ENCODE measurements at regions not wholly inside any gene's neighbourhood (a gene's known extent, or its start where the extent isn't known, plus 50 kb on each side); places are given as distances from the start of the nearest gene placed in this dataset.
"Not testable (repeated sequence)": the region's sequence is repeated elsewhere in the genome, so short reads cannot be mapped to it uniquely, and the experiment has no call there.

GRCh38 chr3:191966556-191966955 is 505.6 kb downstream of the PYDC2 start:
- no peak for DNase-seq (ENCODE audit: low spot score)

- no peak for DNase-seq (ENCODE audit: low spot score)
Measured at GRCh38 chr3:191968299-191968698, 507.3 kb downstream of the PYDC2 start.

- DNase-seq (ENCODE audit: low spot score), result no peak
Measured at GRCh38 chr3:191972714-191973398, 511.9 kb downstream of the PYDC2 start.

GRCh38 chr3:191973820-191974219 is 512.9 kb downstream of the PYDC2 start:
- peak; percentile 61 for DNase-seq (ENCODE audit: low spot score)

- no peak for DNase-seq (ENCODE audit: low spot score)
Measured at GRCh38 chr3:191975936-191976335, 515.0 kb downstream of the PYDC2 start.

- no peak for DNase-seq (ENCODE audit: low spot score)
Measured at GRCh38 chr3:191980443-191980842, 519.5 kb downstream of the PYDC2 start.

GRCh38 chr3:191982481-191982880 is 521.5 kb downstream of the PYDC2 start:
- no peak for DNase-seq (ENCODE audit: low spot score)

GRCh38 chr3:191985691-191986090 is 524.7 kb downstream of the PYDC2 start:
- no peak for DNase-seq (ENCODE audit: low spot score)

GRCh38 chr3:191987831-191988350 is 526.9 kb downstream of the PYDC2 start:
- DNase-seq (ENCODE audit: low spot score), result no peak

GRCh38 chr3:191993952-191994351 is 533.0 kb downstream of the PYDC2 start:
- DNase-seq (ENCODE audit: low spot score), result not testable (repeated sequence)

- DNase-seq (ENCODE audit: low spot score), result no peak
Measured at GRCh38 chr3:191997093-191997492, 536.1 kb downstream of the PYDC2 start.

GRCh38 chr3:191997579-191998268 is 536.8 kb downstream of the PYDC2 start:
- DNase-seq (ENCODE audit: low spot score), result no peak

GRCh38 chr3:192001218-192001617 is 540.3 kb downstream of the PYDC2 start:
- DNase-seq (ENCODE audit: low spot score), result no peak

- DNase-seq (ENCODE audit: low spot score), result no peak
Measured at GRCh38 chr3:192005989-192006388, 545.0 kb downstream of the PYDC2 start.

GRCh38 chr3:192009903-192010302 is 548.9 kb downstream of the PYDC2 start:
- no peak for DNase-seq (ENCODE audit: low spot score)

GRCh38 chr3:192010490-192010889 is 549.5 kb downstream of the PYDC2 start:
- DNase-seq (ENCODE audit: low spot score), result no peak

- no peak for DNase-seq (ENCODE audit: low spot score)
Measured at GRCh38 chr3:192011137-192011536, 550.2 kb downstream of the PYDC2 start.

GRCh38 chr3:192013110-192013509 is 552.1 kb downstream of the PYDC2 start:
- DNase-seq (ENCODE audit: low spot score), result no peak

- no peak for DNase-seq (ENCODE audit: low spot score)
Measured at GRCh38 chr3:192022412-192022811, 561.4 kb downstream of the PYDC2 start.

- DNase-seq (ENCODE audit: low spot score), result no peak
Measured at GRCh38 chr3:192024751-192025150, 563.8 kb downstream of the PYDC2 start.

- DNase-seq (ENCODE audit: low spot score), result no peak
Measured at GRCh38 chr3:192026661-192027060, 565.7 kb downstream of the PYDC2 start.

- no peak for DNase-seq (ENCODE audit: low spot score)
Measured at GRCh38 chr3:192031941-192032340, 571.0 kb downstream of the PYDC2 start.

- no peak for DNase-seq (ENCODE audit: low spot score)
Measured at GRCh38 chr3:192033246-192033645, 572.3 kb downstream of the PYDC2 start.

- DNase-seq (ENCODE audit: low spot score), result no peak
Measured at GRCh38 chr3:192038726-192039125, 577.8 kb downstream of the PYDC2 start.

Measured in left forelimb (tissue), 1 donor.